Stimulated activated CD8-positive, alpha-beta memory T cell treated with anti-CD3 and anti-CD28 coated beads, Interleukin-4, amount 100 ng/mL, for 48 hours (primary cell): ENCODE measurements at regions not wholly inside any gene's neighbourhood (a gene's known extent, or its start where the extent isn't known, plus 50 kb on each side); places are given as distances from the start of the nearest gene placed in this dataset.

Experiments
- DNase-seq: peaks from one replicate; pipeline ENCODE4 v3.0.0-alpha.2; 2020

- DNase-seq = no peak
Measured at GRCh38 chr11:28657378-28658030, 549.3 kb downstream of the METTL15 start.

- no peak for DNase-seq
Measured at GRCh38 chr11:28654191-28654590, 546.0 kb downstream of the METTL15 start.

- DNase-seq = no peak
Measured at GRCh38 chr11:28649922-28650321, 541.7 kb downstream of the METTL15 start.

- DNase-seq = no peak
Measured at GRCh38 chr11:28636566-28636965, 528.4 kb downstream of the METTL15 start.

- DNase-seq = no peak
Measured at GRCh38 chr11:28636033-28636432, 527.8 kb downstream of the METTL15 start.

GRCh38 chr11:28632338-28632737 lies 524.1 kb downstream of the METTL15 start:
- no peak for DNase-seq

GRCh38 chr11:28631148-28631547 lies 523.0 kb downstream of the METTL15 start:
- no peak for DNase-seq

GRCh38 chr11:28629235-28629634 lies 521.0 kb downstream of the METTL15 start:
- DNase-seq = no peak

GRCh38 chr11:28628412-28628811 lies 520.2 kb downstream of the METTL15 start:
- no peak for DNase-seq

GRCh38 chr11:28627690-28628255 lies 519.6 kb downstream of the METTL15 start:
- no peak for DNase-seq

- DNase-seq = no peak
Measured at GRCh38 chr11:28625532-28625931, 517.3 kb downstream of the METTL15 start.

- DNase-seq = no peak
Measured at GRCh38 chr11:28621753-28622152, 513.6 kb downstream of the METTL15 start.

GRCh38 chr11:28619846-28620540 lies 511.8 kb downstream of the METTL15 start:
- DNase-seq = no peak

- DNase-seq = no peak
Measured at GRCh38 chr11:28618416-28618815, 510.2 kb downstream of the METTL15 start.

- DNase-seq = no peak
Measured at GRCh38 chr11:28616160-28616965, 508.2 kb downstream of the METTL15 start.

GRCh38 chr11:28615542-28615941 lies 507.4 kb downstream of the METTL15 start:
- DNase-seq = no peak

GRCh38 chr11:28606930-28607329 lies 498.7 kb downstream of the METTL15 start:
- DNase-seq = no peak

GRCh38 chr11:28599656-28600055 lies 491.5 kb downstream of the METTL15 start:
- no peak for DNase-seq

- DNase-seq = no peak
Measured at GRCh38 chr11:28598531-28598930, 490.3 kb downstream of the METTL15 start.

GRCh38 chr11:28596816-28597215 lies 488.6 kb downstream of the METTL15 start:
- DNase-seq = no peak

- DNase-seq = no peak
Measured at GRCh38 chr11:28592141-28592540, 484.0 kb downstream of the METTL15 start.

GRCh38 chr11:28584992-28585391 lies 476.8 kb downstream of the METTL15 start:
- DNase-seq = no peak

- DNase-seq = no peak
Measured at GRCh38 chr11:28582506-28582905, 474.3 kb downstream of the METTL15 start.
